GM12872 (cell line): ENCODE measurements at regions not wholly inside any gene's neighbourhood (a gene's known extent, or its start where the extent isn't known, plus 50 kb on each side); places are given as distances from the start of the nearest gene placed in this dataset.

Experiments used
- TF ChIP-seq, protein P1 (sequence below): IDR thresholded peaks from 3 replicates; pipeline ENCODE4 v1.5.1; 2011; ENCODE audit warnings: low read depth, mild to moderate bottlenecking, low read length, moderate library complexity; ENCODE audit not compliant: insufficient read depth

DNA sequence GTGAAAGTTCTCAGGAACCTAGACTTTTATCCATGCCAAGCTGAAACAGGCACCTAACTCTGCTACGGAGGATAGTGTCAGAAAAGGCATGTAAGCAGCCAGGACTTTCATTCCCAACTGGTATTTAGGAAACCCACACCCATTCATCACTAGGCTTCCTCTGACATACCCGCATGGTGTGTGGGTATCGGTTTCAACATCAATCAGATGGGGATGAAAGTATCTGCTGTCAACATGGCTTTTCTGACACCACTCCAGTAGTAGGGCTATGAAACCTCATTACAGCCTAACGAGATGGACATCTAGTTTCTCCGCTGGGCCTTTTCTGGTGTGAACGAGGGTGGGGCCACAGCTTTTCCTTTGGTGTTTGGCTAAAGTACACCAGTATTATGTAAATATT, 1178.3 kb downstream of the CDH11 start:
- TF ChIP-seq, protein P1, sequence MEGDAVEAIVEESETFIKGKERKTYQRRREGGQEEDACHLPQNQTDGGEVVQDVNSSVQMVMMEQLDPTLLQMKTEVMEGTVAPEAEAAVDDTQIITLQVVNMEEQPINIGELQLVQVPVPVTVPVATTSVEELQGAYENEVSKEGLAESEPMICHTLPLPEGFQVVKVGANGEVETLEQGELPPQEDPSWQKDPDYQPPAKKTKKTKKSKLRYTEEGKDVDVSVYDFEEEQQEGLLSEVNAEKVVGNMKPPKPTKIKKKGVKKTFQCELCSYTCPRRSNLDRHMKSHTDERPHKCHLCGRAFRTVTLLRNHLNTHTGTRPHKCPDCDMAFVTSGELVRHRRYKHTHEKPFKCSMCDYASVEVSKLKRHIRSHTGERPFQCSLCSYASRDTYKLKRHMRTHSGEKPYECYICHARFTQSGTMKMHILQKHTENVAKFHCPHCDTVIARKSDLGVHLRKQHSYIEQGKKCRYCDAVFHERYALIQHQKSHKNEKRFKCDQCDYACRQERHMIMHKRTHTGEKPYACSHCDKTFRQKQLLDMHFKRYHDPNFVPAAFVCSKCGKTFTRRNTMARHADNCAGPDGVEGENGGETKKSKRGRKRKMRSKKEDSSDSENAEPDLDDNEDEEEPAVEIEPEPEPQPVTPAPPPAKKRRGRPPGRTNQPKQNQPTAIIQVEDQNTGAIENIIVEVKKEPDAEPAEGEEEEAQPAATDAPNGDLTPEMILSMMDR: no peak

DNA sequence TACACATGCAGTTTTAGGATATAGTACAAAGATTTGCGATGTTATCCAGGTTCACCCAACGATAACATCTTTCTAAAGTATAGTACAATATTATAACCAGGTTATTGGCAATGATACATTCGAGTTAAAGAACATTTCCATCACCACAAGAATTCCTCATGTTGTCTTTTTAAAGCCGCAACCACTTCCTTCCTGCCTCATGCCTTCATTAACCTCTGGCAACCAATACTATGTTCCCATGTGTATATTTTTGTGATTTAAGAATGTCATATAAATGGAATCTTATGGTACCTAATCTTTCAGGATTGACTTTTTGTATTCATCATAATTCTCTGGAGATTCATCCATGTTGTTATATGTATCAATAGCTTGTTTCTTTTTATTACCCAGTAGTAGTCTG, 1183.2 kb downstream of the CDH11 start:
- TF ChIP-seq, protein P1: no peak

DNA sequence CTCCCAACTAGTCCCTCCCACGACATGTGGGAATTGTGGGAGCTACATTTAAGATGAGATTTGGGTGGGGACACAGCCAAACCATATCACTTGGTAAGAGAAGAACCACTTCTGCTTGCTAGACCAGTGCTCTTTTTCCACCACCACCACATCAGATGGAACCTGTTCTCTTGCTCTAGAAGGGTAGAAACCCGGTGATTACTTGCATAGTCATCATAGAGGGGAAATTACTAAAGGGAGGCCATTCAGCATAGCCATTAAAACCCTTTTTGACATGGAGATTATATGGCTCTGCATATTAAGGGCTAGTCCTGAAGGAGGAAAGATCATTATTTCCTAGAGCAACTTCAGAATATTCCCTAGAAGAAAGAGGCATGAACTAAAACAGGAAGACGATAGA, 1188.0 kb downstream of the CDH11 start:
- TF ChIP-seq, protein P1: no peak

DNA sequence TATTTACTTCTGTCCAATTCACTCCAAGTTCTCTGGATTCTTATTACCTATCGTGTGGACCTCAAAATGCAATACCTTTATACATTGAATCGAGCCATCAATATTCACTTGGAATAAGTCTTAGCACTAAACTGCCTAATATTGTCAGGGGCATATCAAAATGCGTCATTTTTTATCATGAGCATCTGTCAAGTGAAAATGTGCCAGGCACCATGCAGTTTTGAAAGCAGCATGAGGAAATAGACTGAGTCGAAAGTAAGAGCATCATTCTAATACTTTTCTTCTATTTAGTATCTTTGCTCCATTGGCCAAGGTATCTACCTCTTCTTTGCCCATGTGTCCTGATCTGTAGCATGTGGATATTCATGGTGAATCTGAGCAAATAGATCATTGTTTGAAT, 1193.4 kb downstream of the CDH11 start:
- TF ChIP-seq, protein P1: no peak

DNA sequence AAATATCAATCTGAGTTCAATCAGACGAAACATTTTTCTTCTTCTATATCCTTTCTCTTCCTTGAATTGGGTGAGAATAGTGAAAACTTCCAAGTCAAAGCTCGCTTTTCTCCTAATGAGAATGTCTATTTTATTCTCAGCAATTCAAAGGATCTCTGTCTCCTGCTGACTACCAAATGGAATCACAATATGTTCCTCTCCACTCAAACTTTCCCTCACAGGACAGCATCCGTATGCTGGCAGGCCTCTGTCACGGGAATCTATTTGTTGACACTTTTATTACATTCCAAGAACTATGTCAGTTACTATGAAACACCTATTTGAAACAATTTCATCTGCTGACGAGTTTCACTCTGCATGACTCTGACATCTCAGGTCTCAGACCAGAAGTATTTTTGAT, 1196.6 kb downstream of the CDH11 start:
- TF ChIP-seq, protein P1: no peak

DNA sequence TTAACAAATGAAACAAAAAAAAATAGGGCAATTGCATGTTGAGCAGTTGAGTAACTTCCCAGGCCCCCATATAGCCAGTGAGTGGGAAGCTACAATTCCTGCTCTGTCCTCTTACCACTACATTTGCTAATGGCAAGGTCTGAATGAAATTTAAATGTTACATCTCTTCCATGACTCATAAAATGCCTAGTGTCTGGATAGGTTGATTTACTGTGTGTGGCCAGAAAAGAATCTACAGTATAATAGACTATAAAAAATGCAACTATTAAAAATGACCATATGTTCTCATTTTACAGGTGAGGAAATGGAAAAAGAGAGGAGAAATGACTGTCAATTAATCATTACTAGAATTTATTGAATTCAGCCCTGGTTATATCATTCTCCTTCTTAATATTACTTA, 1199.3 kb downstream of the CDH11 start:
- TF ChIP-seq, protein P1: no peak

DNA sequence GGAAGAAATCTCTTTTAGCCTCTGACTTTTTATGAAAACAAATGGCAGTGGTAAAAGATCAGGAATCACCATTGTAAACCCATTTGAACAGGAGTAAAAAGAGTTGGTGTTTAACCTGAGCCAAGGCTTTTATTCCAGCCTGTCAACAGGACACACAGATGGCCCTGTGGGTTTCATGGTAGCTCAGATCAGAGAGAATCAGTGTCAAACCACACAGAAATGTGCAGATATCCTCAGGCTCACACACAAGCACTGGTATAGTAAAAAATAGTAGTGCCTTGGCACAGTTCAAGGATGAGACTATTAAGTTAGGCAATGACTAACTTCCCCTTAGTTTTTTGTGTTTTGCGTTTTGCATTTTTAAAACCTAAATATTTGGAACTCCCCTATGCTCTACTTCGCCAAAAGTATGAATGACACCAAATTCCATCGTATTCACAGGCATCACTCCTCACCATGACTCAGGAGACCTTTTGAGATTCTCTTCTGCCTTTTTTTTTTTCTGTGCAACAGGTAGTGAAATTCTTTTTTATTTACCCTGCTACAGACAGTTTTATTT, 1200.0 kb downstream of the CDH11 start:
- TF ChIP-seq, protein P1: no peak

DNA sequence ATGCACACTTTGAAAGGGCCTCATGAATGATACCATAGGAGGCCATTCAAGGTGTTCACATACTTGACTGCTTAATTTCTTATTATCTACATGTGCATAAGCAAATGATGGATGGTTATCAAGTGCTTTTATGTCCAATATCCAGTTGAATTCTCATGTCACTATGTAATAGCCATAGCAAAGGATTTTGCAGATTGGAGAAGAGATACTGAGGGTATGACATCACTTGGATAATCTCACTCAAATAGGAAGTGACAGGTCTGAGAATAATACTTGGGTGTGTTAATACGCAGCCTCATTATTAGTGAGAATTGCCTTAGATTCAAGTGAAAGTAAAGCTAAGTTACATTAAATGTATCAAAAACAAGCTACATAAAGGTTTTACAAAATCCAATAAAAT, 1208.6 kb downstream of the CDH11 start:
- TF ChIP-seq, protein P1: no peak
